GM12878 (cell line): ENCODE measurements at regions not wholly inside any gene's neighbourhood (a gene's known extent, or its start where the extent isn't known, plus 50 kb on each side); places are given as distances from the start of the nearest gene placed in this dataset.

ENCODE experiments used
- ATAC-seq: fragments of 200-7000 bp; cut with Tn5 transposase; 3 replicates; pipeline ENCODE4 v1.9.1; 2020; ENCODE audit warnings: mild to moderate bottlenecking, moderate library complexity
- BruUV-seq: library from RNA; stranded (reverse); fragments of 400-500 nt; replicated peaks from 2 replicates; lab custom pipeline; 2021; lab: Mats Ljungman, UMichigan
- CTCF ChIA-PET: fragments of 300-600 bp; sonication (Branson Sonifier 250); formaldehyde crosslinking; extraction: SDS; loops from one replicate; lab custom pipeline; 2021; ENCODE audit warnings: inconsistent platforms; lab: Yijun Ruan, JAX
- POLR2A ChIA-PET: fragments of 350-600 bp; formaldehyde crosslinking; extraction: SDS; loops from one replicate; lab custom pipeline; 2021; ENCODE audit warnings: inconsistent platforms; lab: Charles Lee
- RAD21 ChIA-PET: fragments of 300-600 bp; sonication (Branson Sonifier 250); formaldehyde crosslinking; loops from one replicate; lab custom pipeline; 2023; ENCODE audit warnings: antibody characterized with exemption; ENCODE audit not compliant: unreplicated experiment; lab: Charles Lee
- SMC1A ChIA-PET: fragments of 300-600 bp; sonication (Branson Sonifier 250); formaldehyde crosslinking; loops from one replicate; lab custom pipeline; 2023; ENCODE audit not compliant: unreplicated experiment, uncharacterized antibody; lab: Charles Lee
- DNase-seq: peaks from one replicate; pipeline ENCODE4 v3.0.0-alpha.2; 2011; ENCODE audit warnings: low read depth, low spot score
- FAIRE-seq: peaks from 3 replicates; lab custom pipeline; 2011; peaks lifted over from hg19 to GRCh38; lab: Jason Lieb, UNC
- H2AFZ ChIP-seq: 2 replicates; pipeline ENCODE4 v1.6.0; 2011; ENCODE audit warnings: low read depth, low read length, control low read depth; ENCODE audit not compliant: control insufficient read depth
- H3K27ac ChIP-seq: 2 replicates; pipeline ENCODE4 v1.5.1; 2011; ENCODE audit warnings: control low read depth; ENCODE audit not compliant: control insufficient read depth, insufficient read depth
- H3K27me3 ChIP-seq, 2 experiments: replicated peaks in 1 of 2; 2 replicates each; pipeline versions ENCODE4 v1.6.0 to v1.6.1; 2011; ENCODE audit warnings: low read length in 1 of 2; ENCODE audit not compliant: control insufficient read depth in 2 of 2, insufficient read depth in 2 of 2
- H3K36me3 ChIP-seq, 2 experiments: 2 replicates each; pipeline ENCODE4 v1.5.1; 2011; ENCODE audit warnings: low read length in 1 of 2; ENCODE audit not compliant: control insufficient read depth in 2 of 2, insufficient read depth in 2 of 2
- H3K4me1 ChIP-seq: 2 replicates; pipeline ENCODE4 v1.6.1; 2011; ENCODE audit warnings: mild to moderate bottlenecking, low read length, moderate library complexity, mixed read lengths; ENCODE audit not compliant: control insufficient read depth, insufficient read depth
- H3K4me2 ChIP-seq: 2 replicates; pipeline ENCODE4 v1.6.0; 2011; ENCODE audit warnings: control low read depth; ENCODE audit not compliant: control insufficient read depth, insufficient read depth
- H3K4me3 ChIP-seq: fragments of 200-600 bp; sonication (generic); 2 replicates; pipeline ENCODE4 v1.5.1; 2016
- H3K79me2 ChIP-seq: 2 replicates; pipeline ENCODE4 v1.6.0; 2011; ENCODE audit warnings: low read length; ENCODE audit not compliant: control insufficient read depth, insufficient read depth
- H3K9ac ChIP-seq: 2 replicates; pipeline ENCODE4 v1.8.0; 2011; ENCODE audit warnings: low read length, control low read depth, mixed read lengths; ENCODE audit not compliant: control insufficient read depth, insufficient read depth
- H3K9me3 ChIP-seq: replicated peaks from 3 replicates; pipeline ENCODE4 v1.5.1; 2011; ENCODE audit warnings: mild to moderate bottlenecking, low read length; ENCODE audit not compliant: control insufficient read depth, insufficient read depth
- H4K20me1 ChIP-seq: 2 replicates; pipeline ENCODE4 v1.6.0; 2011; ENCODE audit not compliant: control insufficient read depth, insufficient read depth
- BACH1 ChIP-seq: fragments of 450-650 bp; IDR thresholded peaks from 2 replicates; pipeline ENCODE4 v1.6.1; 2017; ENCODE audit warnings: mild to moderate bottlenecking, borderline replicate concordance
- CEBPB ChIP-seq, 2 experiments: fragments of 150-350 bp in 1 of 2; IDR thresholded peaks; 2 replicates each; pipeline ENCODE4 v1.6.1; 2012 to 2014; ENCODE audit warnings: low read depth in 2 of 2, low read length in 2 of 2, borderline replicate concordance in 1 of 2, inconsistent platforms in 1 of 2
- E4F1 ChIP-seq: fragments of 450-650 bp; IDR thresholded peaks from 2 replicates; pipeline ENCODE4 v1.6.1; 2018; ENCODE audit warnings: borderline replicate concordance, mild to moderate bottlenecking; ENCODE audit not compliant: partially characterized antibody
- EP300 ChIP-seq, 2 experiments: fragments of 150-350 bp in 1 of 2; IDR thresholded peaks; 2 replicates each; pipeline ENCODE4 v1.6.1; 2011 to 2012; ENCODE audit warnings: low read depth in 2 of 2, low read length in 2 of 2, borderline replicate concordance in 1 of 2, improper control_type of control experiment in 1 of 2, inconsistent platforms in 1 of 2; ENCODE audit not compliant: control insufficient read depth in 1 of 2
- ESRRA ChIP-seq: IDR thresholded peaks from 2 replicates; pipeline ENCODE4 v1.6.1; 2012; ENCODE audit warnings: mild to moderate bottlenecking, low read length, improper control_type of control experiment
- FOS ChIP-seq: IDR thresholded peaks from 3 replicates; pipeline ENCODE4 v1.6.1; 2011; ENCODE audit warnings: borderline replicate concordance; ENCODE audit not compliant: insufficient read length; ENCODE audit errors: extremely low read depth
- FOXK2 ChIP-seq: fragments of 450-650 bp; IDR thresholded peaks from 2 replicates; pipeline ENCODE4 v1.6.1; 2017; ENCODE audit warnings: mild to moderate bottlenecking, moderate library complexity
- GATAD2B ChIP-seq: fragments of 450-650 bp; conservative IDR thresholded peaks from 2 replicates; pipeline ENCODE4 v1.6.1; 2017; ENCODE audit warnings: low read depth, mild to moderate bottlenecking, moderate library complexity
- KDM1A ChIP-seq: fragments of 200-600 bp; sonication (generic); IDR thresholded peaks from 2 replicates; pipeline ENCODE4 v1.6.1; 2016; ENCODE audit warnings: borderline replicate concordance
- MEF2B ChIP-seq: fragments of 450-650 bp; IDR thresholded peaks from 2 replicates; pipeline ENCODE4 v1.6.1; 2018; ENCODE audit warnings: mild to moderate bottlenecking, moderate library complexity; ENCODE audit not compliant: partially characterized antibody, poor library complexity, severe bottlenecking
- NBN ChIP-seq: fragments of 450-650 bp; IDR thresholded peaks from 2 replicates; pipeline ENCODE4 v1.6.1; 2016
- SP1 ChIP-seq: IDR thresholded peaks from one replicate; pipeline ENCODE4 v1.6.1; 2011; ENCODE audit warnings: low read depth, low read length
- SREBF2 ChIP-seq: IDR thresholded peaks from 2 replicates; pipeline ENCODE4 v1.6.1; 2012; ENCODE audit warnings: mild to moderate bottlenecking, low read length
- TAF1 ChIP-seq: IDR thresholded peaks from 2 replicates; pipeline ENCODE4 v1.6.1; 2011; ENCODE audit warnings: mild to moderate bottlenecking, low read depth, low read length, borderline replicate concordance
- TARDBP ChIP-seq: IDR thresholded peaks from 2 replicates; pipeline ENCODE4 v1.6.1; 2016; ENCODE audit warnings: borderline replicate concordance
- WRNIP1 ChIP-seq: IDR thresholded peaks from 2 replicates; pipeline ENCODE4 v1.6.1; 2011; ENCODE audit warnings: low read depth, low read length, improper control_type of control experiment, borderline replicate concordance
- ZBTB40 ChIP-seq: fragments of 450-650 bp; IDR thresholded peaks from 2 replicates; pipeline ENCODE4 v1.6.1; 2016; ENCODE audit warnings: mild to moderate bottlenecking, moderate library complexity, borderline replicate concordance
- WGBS: methylation state at CpG from one replicate; pipeline ENCODE4 v1.1.6; 2016; ENCODE audit warnings: low lambda C conversion rate; ENCODE audit not compliant: insufficient replicate concordance, insufficient coverage; ENCODE audit errors: missing lambda C conversion rate; 5-methylcytosine and 5-hydroxymethylcytosine counted together
- in situ Hi-C: fragments of 300-500 bp; cut with MboI; formaldehyde crosslinking; loops from 9 replicates; pipeline ENCODE4 v1.14.3; 2018; ENCODE audit warnings: mixed read lengths
- intact Hi-C: fragments of 100-400 bp; cut with micrococcal nuclease; formaldehyde crosslinking; loops from one replicate; pipeline ENCODE4 v1.14.2; 2022; ENCODE audit not compliant: unreplicated experiment

- no peak overlapping the region for H3K27ac ChIP-seq
- no TSS peak for BruUV-seq
- no peaks in the 10 kb centered on the region; the same call in 2 of the 3 replicates for H3K9me3 ChIP-seq
- no peak overlapping the region for H3K4me2 ChIP-seq
- SMC1A ChIA-PET, result no interaction called here
- H2AFZ ChIP-seq, result no peak overlapping the region
- POLR2A ChIA-PET, result no interaction called here
- no peaks in the 10 kb centered on the region; a peak in 1 of 4 replicates for H3K27me3 ChIP-seq
- in situ Hi-C loops, result no loop called here
- H4K20me1 ChIP-seq, result no peaks in the 10 kb centered on the region
- H3K4me3 ChIP-seq, result no peak overlapping the region
- no peaks in the 10 kb centered on the region for H3K79me2 ChIP-seq
- H3K36me3 ChIP-seq, result no peaks in the 10 kb centered on the region
- CTCF ChIA-PET, result no interaction called here
- H3K9ac ChIP-seq, result no peak overlapping the region
- WGBS, result 66% methylated on average over 2 of the region's 2 CpGs
- TF ChIP-seq BACH1, result no peak
- no peak for TF ChIP-seq ZBTB40
- no peak for TF ChIP-seq FOXK2
- no peak for TF ChIP-seq E4F1
- no peak for TF ChIP-seq FOS
- TF ChIP-seq SP1, result no peak
- TF ChIP-seq GATAD2B, result no peak
- no peak for TF ChIP-seq WRNIP1
- TF ChIP-seq KDM1A, result no peak
- TF ChIP-seq EP300 (IDR thresholded peaks at IDR 0.05; ENCODE audit: borderline replicate concordance in 1 of 2, control insufficient read depth in 1 of 2, low read depth in 2 of 2, low read length in 2 of 2), result no peak
- TF ChIP-seq SREBF2, result no peak
- no peak for TF ChIP-seq ESRRA
- TF ChIP-seq NBN, result no peak
- TF ChIP-seq TARDBP, result no peak
- TF ChIP-seq CEBPB (IDR thresholded peaks at IDR 0.05; ENCODE audit: borderline replicate concordance in 1 of 2, low read depth in 2 of 2, low read length in 2 of 2), result no peak
- TF ChIP-seq MEF2B, result no peak
- TF ChIP-seq TAF1, result no peak
- TF ChIP-seq, all 136 proteins: peak for 0
- intact Hi-C loops, result no loop called here
- no peak for DNase-seq
- FAIRE-seq, result no peak
- ATAC-seq, result no peak
- RAD21 ChIA-PET, result interaction anchor here (0.7 kb wide), 1 partner anchor 71 kb away, joined by 3 read pairs; no protein-coding TSS in a partner anchor
- peaks cover 22% of the 10 kb centered on the region for H3K4me1 ChIP-seq
Observed at GRCh38 chr15:69675731-69676130, 223.1 kb downstream of the RPLP1 start.
